RPMI7951 (cell line): ENCODE measurements at regions not wholly inside any gene's neighbourhood (a gene's known extent, or its start where the extent isn't known, plus 50 kb on each side); places are given as distances from the start of the nearest gene placed in this dataset.
A peak's percentile ranks its signal among the peaks of the same experiment; 100 is the strongest.

Experiments
- DNase-seq: peaks from one replicate; pipeline ENCODE4 v3.0.0-alpha.2; 2012; ENCODE audit warnings: low read depth

GRCh38 chr5:74576941-74577456 is 63.5 kb downstream of the ENC1 start:
- DNase-seq = peak; percentile 62

- peak; percentile 83 for DNase-seq
These were observed 64.6 kb downstream of the ENC1 start for GRCh38 chr5:74575741-74576538.

- DNase-seq = no peak
These were observed 70.3 kb downstream of the ENC1 start for GRCh38 chr5:74570250-74570649.

GRCh38 chr5:74567411-74567995 is 73.0 kb downstream of the ENC1 start:
- no peak for DNase-seq

- DNase-seq = no peak
These were observed 78.4 kb downstream of the ENC1 start for GRCh38 chr5:74562122-74562521.

- DNase-seq = no peak
These were observed 80.3 kb downstream of the ENC1 start for GRCh38 chr5:74560245-74560644.

- peak; percentile 76 for DNase-seq
These were observed 83.6 kb downstream of the ENC1 start for GRCh38 chr5:74556631-74557595.

GRCh38 chr5:74556006-74556405 is 84.5 kb downstream of the ENC1 start:
- no peak for DNase-seq

GRCh38 chr5:74552101-74552500 is 88.4 kb downstream of the ENC1 start:
- peak; percentile 37 for DNase-seq

GRCh38 chr5:74550927-74551326 is 89.6 kb downstream of the ENC1 start:
- DNase-seq = no peak

GRCh38 chr5:74549384-74549783 is 91.1 kb downstream of the ENC1 start:
- DNase-seq = no peak

- peak; percentile 38 for DNase-seq
These were observed 93.7 kb downstream of the ENC1 start for GRCh38 chr5:74546796-74547195.

- no peak for DNase-seq
These were observed 95.7 kb downstream of the ENC1 start for GRCh38 chr5:74544811-74545210.

- DNase-seq = peak; percentile 92
These were observed 97.1 kb downstream of the ENC1 start for GRCh38 chr5:74543162-74543995.

- DNase-seq = peak; percentile 61
These were observed 98.0 kb downstream of the ENC1 start for GRCh38 chr5:74542482-74542881.

- DNase-seq = peak; percentile 72
These were observed 99.1 kb downstream of the ENC1 start for GRCh38 chr5:74541381-74541781.

GRCh38 chr5:74540622-74541021 is 99.9 kb downstream of the ENC1 start:
- no peak for DNase-seq

- no peak for DNase-seq
These were observed 100.5 kb downstream of the ENC1 start for GRCh38 chr5:74539986-74540385.

- no peak for DNase-seq
These were observed 102.3 kb downstream of the ENC1 start for GRCh38 chr5:74538206-74538661.

GRCh38 chr5:74536658-74537057 is 103.9 kb downstream of the ENC1 start:
- no peak for DNase-seq

- DNase-seq = no peak
These were observed 104.6 kb downstream of the ENC1 start for GRCh38 chr5:74535926-74536325.
